Stimulated activated CD8-positive, alpha-beta memory T cell treated with anti-CD3 and anti-CD28 coated beads, Interleukin-15, amount 100 ng/mL, for 48 hours (primary cell): ENCODE measurements at regions not wholly inside any gene's neighbourhood (a gene's known extent, or its start where the extent isn't known, plus 50 kb on each side); places are given as distances from the start of the nearest gene placed in this dataset.
"Not testable (repeated sequence)": the region's sequence is repeated elsewhere in the genome, so short reads cannot be mapped to it uniquely, and the experiment has no call there.

ENCODE experiments used
- DNase-seq, 2 donors: peaks; one replicate each; pipeline ENCODE4 v3.0.0-alpha.2; 2020; ENCODE audit warnings: low read depth in 2 of 2

DNA sequence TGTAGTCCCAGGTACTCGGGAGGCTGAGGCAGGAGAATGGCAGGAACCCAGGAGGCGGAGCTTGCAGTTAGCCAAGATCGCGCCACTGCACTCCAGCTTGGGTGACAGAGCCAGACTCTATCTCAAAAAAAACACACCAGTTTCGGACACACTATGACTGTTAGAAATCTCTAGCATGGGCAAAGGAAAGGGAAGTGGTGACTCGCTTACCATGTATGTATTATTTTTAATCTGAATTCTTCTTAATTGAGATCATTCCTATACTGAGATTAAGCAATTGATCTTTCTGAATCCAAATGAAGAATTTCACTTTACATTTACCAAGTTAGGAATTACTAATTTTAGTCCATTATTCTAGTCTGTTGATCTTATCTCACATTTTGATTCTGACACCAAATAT, 459.2 kb upstream of the ALCAM start:
- no peak for DNase-seq

GRCh38 chr3:104908761-104909160, 457.9 kb upstream of the ALCAM start:
- no peak for DNase-seq

GRCh38 chr3:104909198-104909597, 457.5 kb upstream of the ALCAM start:
- no peak for DNase-seq

- DNase-seq = no peak
Measured at GRCh38 chr3:104909721-104910120, 457.0 kb upstream of the ALCAM start.

DNA sequence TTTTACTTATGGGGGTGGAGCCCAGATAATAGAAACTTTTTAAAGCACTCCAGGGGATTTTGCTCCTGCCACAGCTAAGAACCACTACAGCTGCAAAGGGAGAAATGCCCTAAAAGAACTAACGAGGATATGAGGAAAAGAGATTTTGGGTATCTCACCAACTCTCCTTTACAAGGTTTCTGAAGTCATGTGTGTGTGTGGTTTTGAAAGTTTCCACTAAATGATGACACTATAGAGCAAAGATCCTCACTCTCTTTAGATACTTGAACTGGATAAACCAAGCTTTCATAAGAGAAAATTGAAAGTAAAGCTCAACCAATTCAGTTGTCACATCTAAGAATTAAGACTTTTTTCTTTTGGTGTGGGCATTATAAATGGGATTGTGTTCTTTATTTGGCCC, 455.3 kb upstream of the ALCAM start:
- DNase-seq = no peak

DNA sequence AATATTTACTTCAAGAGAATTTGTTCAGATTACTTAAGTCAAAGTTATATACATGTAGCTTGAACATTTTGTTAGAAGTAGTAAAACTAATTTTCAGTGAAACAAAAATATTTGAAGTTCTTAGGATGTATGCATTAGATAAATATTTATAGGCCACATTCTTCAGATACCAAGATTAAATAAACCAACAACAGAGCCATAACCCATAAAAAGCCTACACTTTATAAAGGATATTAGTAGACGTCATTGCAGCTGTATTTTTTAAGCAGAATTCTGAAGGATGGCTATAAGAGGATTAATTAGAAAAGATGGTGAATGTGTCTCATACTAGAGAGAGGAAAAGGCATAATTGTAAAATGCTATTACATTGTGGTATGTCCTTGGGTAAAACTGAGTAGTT, 449.7 kb upstream of the ALCAM start:
- DNase-seq = no peak

- no peak for DNase-seq
Measured at GRCh38 chr3:104920512-104920911, 446.2 kb upstream of the ALCAM start.

DNA sequence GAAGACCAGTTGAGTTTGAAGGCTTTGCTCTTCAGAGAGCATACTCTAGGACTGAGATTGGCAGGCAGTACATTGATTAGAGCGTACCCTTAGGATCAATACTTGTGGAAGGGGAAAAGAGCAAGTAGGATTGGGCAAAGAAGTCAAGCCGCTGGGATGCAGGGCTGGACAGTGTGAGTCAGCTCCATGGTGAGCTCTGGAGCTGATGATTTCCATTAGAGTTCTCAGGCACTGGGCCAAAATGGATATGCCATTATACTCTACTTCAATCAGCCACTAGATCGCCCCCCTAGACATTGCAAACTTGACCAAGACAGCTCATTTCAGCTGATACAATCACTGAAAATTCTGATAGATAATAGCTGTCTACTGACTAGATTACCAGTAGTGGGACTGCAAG, 432.7 kb upstream of the ALCAM start:
- no peak for DNase-seq

DNA sequence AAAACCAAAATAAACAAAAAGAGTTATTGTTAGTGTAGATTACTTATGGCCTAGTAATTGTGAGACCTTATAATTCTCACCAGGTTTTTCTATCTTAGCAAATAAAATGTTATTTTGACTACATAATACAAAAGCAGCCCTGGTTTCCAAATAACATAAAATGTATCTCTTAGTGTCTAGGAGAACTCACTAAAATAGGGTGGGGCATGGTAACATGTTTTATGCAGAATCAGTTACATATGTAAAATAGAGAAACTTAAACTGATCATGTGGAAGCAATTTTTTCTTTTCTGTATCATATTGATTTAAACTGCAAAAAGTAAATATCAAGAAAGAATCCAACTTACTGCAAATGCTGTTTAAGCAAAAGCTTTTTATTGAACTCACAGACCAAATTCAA, 431.1 kb upstream of the ALCAM start:
- DNase-seq = no peak

- DNase-seq = no peak
Measured at GRCh38 chr3:104939196-104939595, 427.5 kb upstream of the ALCAM start.

- DNase-seq = no peak
Measured at GRCh38 chr3:104941785-104942184, 424.9 kb upstream of the ALCAM start.

GRCh38 chr3:104943974-104944373, 422.7 kb upstream of the ALCAM start:
- DNase-seq = no peak

DNA sequence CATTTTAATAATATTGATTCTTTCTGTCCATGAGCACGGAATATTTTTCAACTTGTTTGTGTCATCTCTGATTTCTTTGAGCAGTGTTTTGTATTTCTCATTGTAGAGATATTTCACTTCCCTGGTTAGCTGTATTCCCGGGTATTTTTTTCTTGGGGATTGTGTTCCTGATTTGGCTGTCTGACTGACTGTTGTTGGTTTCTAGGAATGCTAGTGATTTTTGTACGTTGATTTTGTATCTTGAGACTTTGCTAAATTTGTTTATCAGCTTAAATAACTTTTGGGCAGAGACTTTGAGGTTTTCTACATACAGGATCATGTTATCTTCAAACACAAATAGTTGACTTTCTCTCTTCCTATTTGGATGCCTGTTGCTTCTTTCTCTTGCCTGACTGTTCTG, 418.8 kb upstream of the ALCAM start:
- DNase-seq = no peak

DNA sequence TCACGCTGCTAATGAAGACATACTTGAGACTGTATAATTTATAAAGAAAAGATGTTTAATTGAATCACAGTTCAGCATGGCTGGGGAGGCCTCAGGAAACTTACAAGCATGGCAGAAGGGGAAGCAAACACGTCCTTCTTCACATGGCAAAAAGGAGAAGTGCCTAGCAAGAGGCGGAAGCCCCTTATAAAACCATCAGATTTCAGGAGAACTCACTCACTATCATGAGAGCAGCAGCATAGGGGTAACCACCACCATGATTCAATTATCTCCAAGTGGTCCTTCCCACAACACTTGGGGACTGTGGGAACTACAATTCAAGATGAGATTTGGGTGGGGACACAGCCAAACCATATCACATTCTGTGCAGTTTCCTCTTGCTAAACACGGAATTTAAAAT, 416.9 kb upstream of the ALCAM start:
- not testable (repeated sequence) for DNase-seq

DNA sequence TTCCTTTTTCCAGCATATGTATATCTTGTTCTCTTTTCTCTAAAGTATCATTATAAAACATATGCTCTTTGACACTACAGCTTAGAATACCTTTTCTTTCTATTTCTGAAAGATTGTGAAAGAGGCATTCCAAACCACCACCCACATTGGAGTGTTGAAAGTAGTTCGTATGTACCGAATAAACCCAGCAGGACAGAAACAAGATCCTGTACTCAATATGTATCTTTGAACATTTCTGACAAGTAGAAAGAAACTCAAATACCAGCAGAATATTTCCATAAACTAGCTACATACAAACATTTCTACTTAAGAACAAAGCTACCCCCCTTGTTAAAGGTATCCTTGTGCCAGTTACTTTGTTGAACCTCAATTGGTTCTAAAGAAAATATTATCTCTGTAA, 415.3 kb upstream of the ALCAM start:
- no peak for DNase-seq

DNA sequence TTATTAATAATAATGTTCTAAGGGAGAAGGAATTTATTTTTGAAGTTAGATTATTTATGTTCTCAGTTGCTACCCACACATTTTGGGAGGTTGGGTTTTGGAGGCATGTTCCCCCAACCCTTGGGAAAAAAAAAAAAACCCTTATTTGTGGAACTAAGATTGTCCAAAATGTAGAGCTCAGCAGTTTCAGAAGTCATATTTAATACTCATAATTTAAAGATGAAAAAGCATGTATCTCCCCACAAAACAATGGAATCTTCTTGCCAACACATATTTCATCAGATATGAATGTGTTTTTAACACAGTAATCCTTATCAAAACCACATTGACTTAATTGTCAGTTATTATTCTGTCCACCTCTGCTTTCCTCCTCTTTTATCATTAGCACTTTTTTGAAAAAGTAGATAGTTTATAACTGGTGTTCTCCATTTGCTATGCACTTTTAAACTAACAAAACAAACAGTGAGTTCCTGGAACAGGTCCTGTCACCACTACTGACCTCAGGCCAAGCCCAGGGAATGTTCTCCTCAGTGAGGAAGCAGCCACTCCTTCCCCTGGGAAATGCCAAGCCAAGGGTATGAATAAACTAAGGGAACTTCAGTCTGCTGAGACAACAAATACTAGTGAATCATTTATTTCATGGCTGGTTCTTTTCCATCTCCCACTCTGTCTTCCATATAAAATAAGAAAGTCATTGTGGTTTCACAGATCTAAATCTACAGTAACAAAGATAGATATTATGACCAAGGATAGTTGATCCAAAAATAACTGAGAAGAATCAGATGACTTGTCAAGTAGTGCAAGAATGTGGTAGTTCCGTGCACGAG, 414.4 kb upstream of the ALCAM start:
- DNase-seq = no peak

GRCh38 chr3:104956620-104957345, 409.9 kb upstream of the ALCAM start:
- no peak for DNase-seq

DNA sequence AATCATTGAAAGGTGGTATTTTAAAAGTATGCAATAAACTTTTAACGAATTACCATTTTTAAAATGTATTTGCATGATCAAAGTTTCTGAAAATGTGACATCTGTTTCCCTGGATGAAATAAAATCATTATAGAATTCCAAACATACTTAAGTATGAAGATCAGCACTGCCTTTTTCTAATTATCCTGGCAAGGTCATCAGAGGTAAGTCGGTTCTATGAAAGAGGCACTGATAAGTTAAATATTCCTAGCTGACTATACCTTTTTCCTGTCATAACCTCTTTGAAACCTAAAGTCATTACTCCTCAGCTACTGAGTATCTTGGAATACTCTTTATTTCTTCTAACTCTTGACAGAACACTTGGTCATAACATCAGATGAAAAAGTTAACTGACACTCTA, 406.1 kb upstream of the ALCAM start:
- DNase-seq = no peak

- no peak for DNase-seq
Measured at GRCh38 chr3:104961851-104962250, 404.9 kb upstream of the ALCAM start.

DNA sequence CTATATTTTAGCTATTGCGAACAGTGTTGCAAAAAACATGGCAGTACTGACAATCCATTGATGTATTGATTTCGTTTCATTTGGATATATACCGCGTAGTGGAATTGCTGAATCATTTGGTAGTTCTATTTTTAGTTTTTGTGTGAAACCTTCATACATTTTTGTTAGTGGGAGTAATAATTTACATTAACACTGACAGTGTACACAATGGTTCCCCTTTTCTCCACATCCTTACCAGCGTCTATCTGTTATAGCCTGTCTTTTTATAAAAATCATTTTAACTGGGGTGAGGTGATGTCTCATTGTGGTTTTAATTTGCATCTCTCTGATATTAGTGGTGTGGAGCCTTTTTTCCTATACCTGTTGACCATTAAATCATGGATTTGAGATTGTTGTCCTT, 392.4 kb upstream of the ALCAM start:
- DNase-seq = no peak

DNA sequence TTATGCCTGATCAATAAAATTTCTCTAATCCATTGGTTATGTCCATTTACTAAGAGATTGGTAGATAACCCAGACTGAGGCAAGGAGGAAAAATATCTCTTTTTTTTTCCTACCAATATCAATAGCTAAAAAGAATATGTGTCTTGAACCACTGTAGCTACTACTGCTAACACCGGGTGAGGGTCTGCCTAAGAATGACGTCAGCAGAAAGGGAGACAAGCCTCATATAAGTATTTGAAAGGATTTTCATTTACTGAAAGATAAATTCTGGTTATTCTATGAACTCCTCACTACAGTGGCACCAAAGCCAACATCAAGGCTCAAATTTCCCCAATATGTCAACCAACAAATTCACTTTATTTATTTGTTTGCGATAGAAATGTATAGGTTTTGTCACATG, 389.0 kb upstream of the ALCAM start:
- no peak for DNase-seq

DNA sequence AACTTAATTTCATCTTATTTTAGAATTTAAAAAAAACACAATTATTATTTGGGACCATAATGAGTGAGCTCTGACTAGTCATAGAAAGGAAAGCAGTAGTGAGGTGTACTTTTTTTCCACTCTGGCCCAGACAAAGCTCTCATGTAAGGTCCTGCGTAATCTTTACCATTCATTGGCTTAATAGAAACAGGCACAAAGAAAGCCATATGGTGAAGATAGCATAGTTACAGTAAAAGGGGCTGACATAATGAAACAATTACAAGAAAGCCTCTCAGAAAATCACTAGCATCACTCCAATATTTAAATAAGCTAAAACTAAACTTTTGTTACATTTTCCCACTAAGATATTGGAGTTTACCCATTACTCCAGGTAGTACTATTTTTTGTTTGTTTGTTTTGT, 384.6 kb upstream of the ALCAM start:
- no peak for DNase-seq

- DNase-seq = no peak
Measured at GRCh38 chr3:104987859-104988258, 378.9 kb upstream of the ALCAM start.
